Liver (tissue), 3 donors: ENCODE measurements at regions not wholly inside any gene's neighbourhood (a gene's known extent, or its start where the extent isn't known, plus 50 kb on each side); places are given as distances from the start of the nearest gene placed in this dataset.

Source experiments
- EGR1 ChIP-seq, 2 donors: IDR thresholded peaks; 2 replicates each; pipeline ENCODE4 v1.6.1; 2016 to 2018; ENCODE audit warnings: antibody characterized with exemption in 2 of 2, low read depth in 2 of 2
- GABPA ChIP-seq, 2 donors: IDR thresholded peaks in 1 of 2; conservative IDR thresholded peaks in 1 of 2; 2 replicates each; pipeline ENCODE4 v1.6.1; 2016; ENCODE audit warnings: antibody characterized with exemption in 2 of 2, mild to moderate bottlenecking in 1 of 2, moderate library complexity in 1 of 2
- RAD21 ChIP-seq, 2 donors: IDR thresholded peaks; 2 replicates each; pipeline ENCODE4 v1.6.1; 2016; ENCODE audit warnings: antibody characterized with exemption in 2 of 2, mild to moderate bottlenecking in 2 of 2
- TAF1 ChIP-seq: conservative IDR thresholded peaks from 2 replicates; pipeline ENCODE4 v1.6.1; 2016; ENCODE audit warnings: antibody characterized with exemption, mild to moderate bottlenecking
- TF ChIP-seq, protein P1 (sequence below): IDR thresholded peaks from 2 replicates; pipeline ENCODE4 v1.6.1; 2016; ENCODE audit warnings: antibody characterized with exemption
- TF ChIP-seq, protein P2 (sequence below): fragments of 150-350 bp; IDR thresholded peaks from 2 replicates; pipeline ENCODE4 v1.5.1; 2017; ENCODE audit warnings: improper control_type of control experiment, low read depth, low read length; ENCODE audit not compliant: missing input control
- TF ChIP-seq, protein P3 (sequence below): IDR thresholded peaks from 2 replicates; pipeline ENCODE4 v1.6.1; 2016; ENCODE audit warnings: antibody characterized with exemption
- donor health status: healthy.
- donor health status: healthy.

DNA sequence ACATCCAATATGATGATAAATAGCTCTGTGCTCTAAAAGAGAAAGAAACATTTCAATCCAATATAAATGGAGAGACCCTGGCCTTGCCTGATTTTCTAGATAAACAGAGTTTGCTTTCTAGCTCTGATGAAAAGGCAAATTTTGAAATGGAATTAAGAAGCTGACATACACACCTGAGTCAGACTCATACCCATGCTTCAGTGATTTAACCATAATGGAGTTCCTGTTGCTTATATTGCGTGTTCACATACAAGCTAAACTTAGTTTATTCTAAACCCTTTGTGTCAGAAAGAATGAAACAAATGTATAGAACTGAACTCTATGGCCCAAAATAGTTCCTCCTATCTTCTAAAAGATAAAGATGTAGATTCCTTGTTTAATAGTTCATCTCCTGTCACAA is 760.8 kb upstream of the ARPP21 start:
- TF ChIP-seq, protein P1, sequence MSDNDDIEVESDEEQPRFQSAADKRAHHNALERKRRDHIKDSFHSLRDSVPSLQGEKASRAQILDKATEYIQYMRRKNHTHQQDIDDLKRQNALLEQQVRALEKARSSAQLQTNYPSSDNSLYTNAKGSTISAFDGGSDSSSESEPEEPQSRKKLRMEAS, result no peak
- TF ChIP-seq, protein P2, sequence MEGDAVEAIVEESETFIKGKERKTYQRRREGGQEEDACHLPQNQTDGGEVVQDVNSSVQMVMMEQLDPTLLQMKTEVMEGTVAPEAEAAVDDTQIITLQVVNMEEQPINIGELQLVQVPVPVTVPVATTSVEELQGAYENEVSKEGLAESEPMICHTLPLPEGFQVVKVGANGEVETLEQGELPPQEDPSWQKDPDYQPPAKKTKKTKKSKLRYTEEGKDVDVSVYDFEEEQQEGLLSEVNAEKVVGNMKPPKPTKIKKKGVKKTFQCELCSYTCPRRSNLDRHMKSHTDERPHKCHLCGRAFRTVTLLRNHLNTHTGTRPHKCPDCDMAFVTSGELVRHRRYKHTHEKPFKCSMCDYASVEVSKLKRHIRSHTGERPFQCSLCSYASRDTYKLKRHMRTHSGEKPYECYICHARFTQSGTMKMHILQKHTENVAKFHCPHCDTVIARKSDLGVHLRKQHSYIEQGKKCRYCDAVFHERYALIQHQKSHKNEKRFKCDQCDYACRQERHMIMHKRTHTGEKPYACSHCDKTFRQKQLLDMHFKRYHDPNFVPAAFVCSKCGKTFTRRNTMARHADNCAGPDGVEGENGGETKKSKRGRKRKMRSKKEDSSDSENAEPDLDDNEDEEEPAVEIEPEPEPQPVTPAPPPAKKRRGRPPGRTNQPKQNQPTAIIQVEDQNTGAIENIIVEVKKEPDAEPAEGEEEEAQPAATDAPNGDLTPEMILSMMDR, result no peak
- no peak for TF ChIP-seq GABPA (IDR thresholded peaks at IDR 0.05 in 1 of 2, conservative IDR thresholded peaks at IDR 0.05 in 1 of 2)
- TF ChIP-seq, protein P3, sequence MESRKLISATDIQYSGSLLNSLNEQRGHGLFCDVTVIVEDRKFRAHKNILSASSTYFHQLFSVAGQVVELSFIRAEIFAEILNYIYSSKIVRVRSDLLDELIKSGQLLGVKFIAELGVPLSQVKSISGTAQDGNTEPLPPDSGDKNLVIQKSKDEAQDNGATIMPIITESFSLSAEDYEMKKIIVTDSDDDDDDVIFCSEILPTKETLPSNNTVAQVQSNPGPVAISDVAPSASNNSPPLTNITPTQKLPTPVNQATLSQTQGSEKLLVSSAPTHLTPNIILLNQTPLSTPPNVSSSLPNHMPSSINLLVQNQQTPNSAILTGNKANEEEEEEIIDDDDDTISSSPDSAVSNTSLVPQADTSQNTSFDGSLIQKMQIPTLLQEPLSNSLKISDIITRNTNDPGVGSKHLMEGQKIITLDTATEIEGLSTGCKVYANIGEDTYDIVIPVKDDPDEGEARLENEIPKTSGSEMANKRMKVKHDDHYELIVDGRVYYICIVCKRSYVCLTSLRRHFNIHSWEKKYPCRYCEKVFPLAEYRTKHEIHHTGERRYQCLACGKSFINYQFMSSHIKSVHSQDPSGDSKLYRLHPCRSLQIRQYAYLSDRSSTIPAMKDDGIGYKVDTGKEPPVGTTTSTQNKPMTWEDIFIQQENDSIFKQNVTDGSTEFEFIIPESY, result no peak
- no peak for TF ChIP-seq TAF1
- TF ChIP-seq EGR1 (IDR thresholded peaks at IDR 0.05; ENCODE audit: low read depth in 2 of 2), result no peak
- no peak for TF ChIP-seq RAD21 (IDR thresholded peaks at IDR 0.05)
